ENCODE measurements at regions not wholly inside any gene's neighbourhood (a gene's known extent, or its start where the extent isn't known, plus 50 kb on each side); places are given as distances from the start of the nearest gene placed in this dataset.

DNA sequence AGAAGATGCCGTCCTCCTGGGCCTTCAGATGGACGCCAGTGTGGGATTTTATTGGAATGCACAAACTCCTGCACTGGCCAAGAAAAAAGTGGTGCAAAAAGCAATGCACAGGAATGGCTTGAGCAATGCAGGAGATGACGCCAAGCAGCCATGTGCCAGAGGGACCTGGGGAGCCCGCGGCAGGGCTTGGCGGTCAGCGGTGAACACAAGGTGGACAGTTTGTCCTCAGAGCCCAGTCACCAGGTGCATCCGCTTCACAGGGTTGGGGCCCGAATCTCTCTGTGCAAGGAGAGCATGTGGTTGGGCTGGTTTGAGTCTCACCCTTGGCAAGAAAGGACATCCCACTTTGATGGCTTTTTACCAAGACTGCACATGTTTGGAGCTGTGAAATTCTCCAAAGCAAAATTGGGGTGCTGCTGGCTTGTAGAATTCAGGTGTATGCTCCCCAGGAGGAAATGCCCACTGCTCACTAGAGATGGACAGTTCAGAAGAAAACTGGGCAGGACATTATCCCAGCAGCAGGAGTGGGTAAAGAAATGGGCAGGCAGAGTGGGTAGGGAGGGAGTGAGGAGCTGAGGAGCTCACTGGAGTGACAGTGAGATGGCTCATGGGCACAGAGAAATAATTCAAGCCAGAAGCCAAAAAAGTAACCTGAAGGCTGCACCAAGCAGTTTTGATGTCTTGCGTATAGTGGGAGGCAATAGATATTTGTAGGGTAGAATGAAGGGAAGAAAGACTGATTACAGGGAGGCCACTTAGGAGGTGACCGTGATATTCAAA is 463.9 kb downstream of the MTRR start:
- no peak for FAIRE-seq

DNA sequence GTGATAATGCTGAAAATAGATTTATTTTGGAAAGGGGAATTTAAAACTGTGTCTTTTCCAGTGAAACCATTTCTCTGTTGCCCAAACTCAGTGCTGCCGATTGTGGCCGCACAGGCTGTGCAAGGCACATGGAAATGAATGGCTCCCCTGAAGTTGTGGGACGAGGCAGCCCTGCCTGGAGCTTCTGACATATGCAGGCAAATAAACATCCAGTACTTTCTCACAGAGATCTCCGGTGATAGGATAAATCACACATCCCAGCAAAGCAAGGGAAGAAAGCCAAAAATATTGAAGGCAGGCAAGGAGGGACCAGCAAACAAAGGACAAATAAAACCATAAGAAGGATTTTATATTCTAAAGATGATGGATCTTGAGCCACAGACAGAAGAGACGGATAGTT is 464.5 kb downstream of the MTRR start:
- FAIRE-seq, result no peak

GRCh38 chr5:8333977-8334376 is 465.0 kb downstream of the MTRR start:
- FAIRE-seq, result no peak

GRCh38 chr5:8340261-8340660 is 471.3 kb downstream of the MTRR start:
- FAIRE-seq, result no peak

- FAIRE-seq, result no peak
These were observed 471.9 kb downstream of the MTRR start for GRCh38 chr5:8340739-8341344.

- FAIRE-seq, result no peak
These were observed 472.5 kb downstream of the MTRR start for GRCh38 chr5:8341406-8341805.

GRCh38 chr5:8347984-8348383 is 479.0 kb downstream of the MTRR start:
- FAIRE-seq, result no peak

DNA sequence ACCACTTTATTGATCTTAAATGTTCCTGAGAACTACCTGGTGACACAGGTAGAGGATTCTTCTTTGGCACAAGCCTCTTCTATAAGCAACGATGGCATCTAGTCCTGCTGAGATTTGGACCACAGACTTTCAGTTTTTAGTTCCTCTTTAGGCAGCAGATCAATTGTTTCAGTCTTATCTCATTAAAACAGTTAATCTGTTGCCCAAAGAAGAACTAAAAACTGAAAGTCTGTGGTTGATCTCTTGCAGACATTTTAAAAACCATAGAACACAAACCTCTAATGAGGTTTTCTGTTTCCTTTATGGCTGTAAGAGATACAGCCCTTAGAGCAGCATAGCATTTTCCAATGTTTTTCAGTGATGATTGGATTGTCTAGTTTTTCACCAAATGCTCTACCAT is 480.9 kb downstream of the MTRR start:
- FAIRE-seq, result no peak

- no peak for FAIRE-seq
These were observed 481.8 kb downstream of the MTRR start for GRCh38 chr5:8350644-8351339.

- no peak for FAIRE-seq
These were observed 487.0 kb downstream of the MTRR start for GRCh38 chr5:8355981-8356380.

- no peak for FAIRE-seq
These were observed 491.1 kb downstream of the MTRR start for GRCh38 chr5:8360012-8360411.

- no peak for FAIRE-seq
These were observed 493.5 kb downstream of the MTRR start for GRCh38 chr5:8362495-8362894.

- FAIRE-seq, result no peak
These were observed 494.2 kb downstream of the MTRR start for GRCh38 chr5:8363138-8363537.

- no peak for FAIRE-seq
These were observed 497.3 kb downstream of the MTRR start for GRCh38 chr5:8366266-8366665.

DNA sequence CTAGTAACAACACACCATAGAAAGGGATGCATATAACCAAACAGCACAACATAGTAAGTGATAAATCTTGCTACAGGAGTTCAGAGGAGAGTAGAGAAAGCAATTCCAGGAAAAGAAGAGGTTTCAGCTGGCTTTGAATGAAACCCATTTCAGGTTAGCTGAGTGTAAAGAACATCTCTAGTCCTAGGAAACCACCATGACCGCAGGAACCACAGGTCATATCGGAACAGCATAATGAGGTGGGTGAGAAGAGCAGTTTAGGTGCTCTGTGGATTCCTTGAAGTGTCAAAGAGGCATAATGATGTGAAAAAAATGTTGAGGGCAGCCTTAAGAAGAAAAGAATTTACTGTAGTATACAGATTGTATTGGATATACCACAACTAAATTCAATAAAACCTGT is 507.5 kb downstream of the MTRR start:
- FAIRE-seq, result no peak

- FAIRE-seq, result no peak
These were observed 513.0 kb downstream of the MTRR start for GRCh38 chr5:8381972-8382371.

- FAIRE-seq, result no peak
These were observed 513.5 kb downstream of the MTRR start for GRCh38 chr5:8382456-8382855.

DNA sequence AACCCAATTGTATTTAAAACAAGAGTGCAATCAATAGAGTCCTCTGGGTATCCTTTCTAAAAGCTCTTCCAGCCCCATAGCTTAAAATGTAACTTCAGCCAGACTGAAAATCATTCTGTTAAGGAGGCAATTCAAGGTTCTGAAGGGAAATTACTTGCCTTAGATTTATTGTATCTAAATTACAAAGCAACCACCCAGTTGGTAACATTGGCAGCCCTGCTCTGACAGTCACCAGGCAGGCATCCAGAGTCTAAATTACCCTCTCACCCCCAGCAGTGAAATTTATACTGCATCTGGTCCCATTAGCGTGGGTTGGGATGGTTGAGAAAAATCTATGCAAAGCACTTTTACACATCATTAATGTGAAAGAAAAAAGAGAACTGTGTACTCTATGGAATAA is 514.7 kb downstream of the MTRR start:
- no peak for FAIRE-seq

DNA sequence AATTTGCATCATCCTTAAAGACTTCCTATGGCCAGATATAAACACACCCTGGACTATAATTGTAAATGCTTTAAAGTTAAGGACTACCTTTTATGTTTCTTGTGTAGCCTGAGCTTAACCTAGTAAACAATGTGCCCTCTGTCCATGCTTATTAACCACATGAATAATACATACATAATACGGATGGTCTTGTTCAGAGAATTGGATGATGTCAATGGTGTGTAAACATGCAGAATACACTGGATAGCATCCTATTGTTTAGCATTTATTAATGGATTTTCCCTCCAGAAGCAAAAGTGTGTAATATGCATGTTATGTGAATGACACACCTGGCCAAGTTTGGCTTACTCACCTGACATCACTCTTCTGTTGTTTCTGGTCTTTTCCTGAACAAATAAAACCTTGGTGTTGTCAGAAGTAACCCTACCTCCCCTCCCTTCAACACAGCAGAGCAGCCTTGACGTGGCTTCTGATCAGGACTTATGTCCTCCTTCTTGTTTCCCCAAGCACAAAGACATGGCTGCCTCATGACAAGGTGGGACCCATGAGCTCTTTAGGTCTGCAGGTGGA is 517.9 kb downstream of the MTRR start:
- no peak for FAIRE-seq

GRCh38 chr5:8391911-8392310 is 523.0 kb downstream of the MTRR start:
- FAIRE-seq, result no peak

- FAIRE-seq, result no peak
These were observed 524.3 kb downstream of the MTRR start for GRCh38 chr5:8393240-8393639.

DNA sequence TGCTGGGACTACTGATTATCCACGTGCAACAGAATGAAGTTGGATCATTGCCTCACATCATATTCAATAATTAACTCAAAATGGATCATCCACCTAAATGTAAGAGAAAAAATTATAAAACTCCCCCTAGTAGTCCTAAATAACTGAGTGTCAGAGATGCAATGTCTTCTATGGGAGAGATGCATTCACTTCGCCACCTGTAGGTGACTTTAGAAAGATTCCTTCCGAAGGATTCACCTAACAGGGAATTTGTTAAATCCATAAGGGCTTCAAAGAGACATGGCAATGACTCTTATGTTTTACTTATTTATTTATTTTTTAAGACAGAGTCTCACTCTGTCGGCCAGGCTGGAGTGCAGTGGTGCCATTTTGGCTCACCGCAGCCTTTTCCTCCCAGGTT is 526.0 kb downstream of the MTRR start:
- no peak for FAIRE-seq

DNA sequence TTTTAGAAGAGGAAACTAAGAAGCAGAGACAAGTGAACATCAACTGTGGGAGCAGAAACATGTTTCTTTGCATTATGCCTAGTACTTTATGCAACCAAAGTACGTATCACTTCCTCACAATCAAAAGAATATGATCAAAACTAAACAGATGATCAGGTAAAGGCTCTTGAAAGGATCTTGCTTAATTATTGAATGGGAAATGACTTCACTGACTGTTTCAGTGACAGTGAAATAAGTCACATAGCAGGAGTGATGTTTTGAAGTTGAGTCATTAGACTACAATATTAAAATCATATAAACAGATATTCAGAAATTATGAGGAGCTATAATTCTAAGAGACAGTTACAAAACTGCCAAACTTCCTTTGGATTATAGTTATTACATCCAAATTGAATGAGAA is 527.3 kb downstream of the MTRR start:
- no peak for FAIRE-seq

- FAIRE-seq, result no peak
These were observed 527.8 kb downstream of the MTRR start for GRCh38 chr5:8396756-8397155.

Data from colon (tissue), 2 donors.